ENCODE measurements at regions not wholly inside any gene's neighbourhood (a gene's known extent, or its start where the extent isn't known, plus 50 kb on each side); places are given as distances from the start of the nearest gene placed in this dataset.
"Not testable (repeated sequence)": the region's sequence is repeated elsewhere in the genome, so short reads cannot be mapped to it uniquely, and the experiment has no call there.

- DNase-seq: no peak
These were observed 398.1 kb upstream of the API5 start for GRCh38 chr11:42913731-42914130.

GRCh38 chr11:42923651-42924050 lies 388.1 kb upstream of the API5 start:
- no peak for DNase-seq

DNA sequence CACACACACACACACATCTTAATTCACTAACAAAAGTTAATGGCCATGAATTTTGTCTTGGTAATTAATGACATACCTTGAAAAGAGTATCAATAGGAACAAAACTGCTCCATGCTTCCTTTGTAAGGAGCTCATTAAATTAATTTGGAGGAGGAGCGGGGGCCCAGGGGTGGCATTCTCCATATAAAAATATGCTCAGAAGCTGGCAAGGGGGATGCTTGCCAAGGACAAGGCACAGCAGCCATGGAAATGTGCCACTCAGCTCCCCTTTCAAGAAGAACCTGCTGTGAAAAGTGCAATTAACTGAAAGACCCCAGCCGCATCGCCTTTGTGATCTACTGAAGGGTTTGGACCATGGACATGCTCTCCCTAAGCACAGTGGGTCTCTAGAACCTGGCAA lies 385.9 kb upstream of the API5 start:
- no peak for DNase-seq

DNA sequence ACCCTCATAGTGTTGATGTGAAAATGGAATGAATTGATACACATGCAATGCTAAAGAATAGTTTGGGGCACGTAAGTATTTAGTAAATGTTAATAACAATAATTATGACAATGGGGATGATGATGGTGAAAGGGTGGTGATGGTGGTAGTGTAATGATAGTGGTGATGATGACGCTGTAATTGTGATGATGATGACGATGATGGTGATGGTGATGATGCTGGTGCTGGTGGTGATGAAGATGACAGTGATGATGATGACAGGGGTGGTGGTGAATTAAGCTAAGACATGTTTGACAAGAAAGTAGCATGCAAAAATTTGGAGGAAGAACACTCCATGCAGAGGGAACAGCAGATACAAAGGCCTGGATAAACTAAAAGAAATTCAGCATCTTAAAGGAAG lies 364.4 kb upstream of the API5 start:
- DNase-seq: no peak

DNA sequence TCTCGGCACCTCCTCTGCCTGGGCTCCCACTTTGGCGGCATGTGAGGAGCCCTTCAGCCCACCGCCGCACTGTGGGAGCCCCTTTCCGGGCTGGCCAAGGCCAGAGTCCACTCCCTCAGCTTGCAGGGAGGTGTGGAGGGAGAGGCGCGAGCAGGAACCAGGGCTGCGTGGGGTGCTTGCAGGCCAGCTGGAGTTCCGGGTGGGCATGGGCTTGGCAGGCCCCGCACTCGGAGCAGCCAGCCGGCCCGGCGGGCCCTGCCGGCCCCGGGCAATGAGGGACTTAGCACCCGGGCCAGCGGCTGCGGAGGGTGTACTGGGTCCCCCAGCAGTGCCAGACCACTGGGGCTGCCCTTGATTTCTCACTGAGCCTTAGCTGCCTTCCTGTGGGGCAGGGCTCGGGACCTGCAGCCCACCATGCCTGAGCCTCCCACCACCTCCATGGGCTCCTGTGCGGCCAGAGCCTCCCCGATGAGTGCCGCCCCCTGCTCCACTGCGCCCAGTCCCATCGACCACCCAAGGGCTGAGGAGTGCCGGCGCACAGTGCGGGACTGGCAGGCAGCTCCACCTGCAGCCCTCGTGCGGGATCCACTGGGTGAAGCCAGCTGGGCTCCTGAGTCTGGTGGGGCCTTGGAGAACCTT lies 361.9 kb upstream of the API5 start:
- DNase-seq: not testable (repeated sequence)

- DNase-seq: no peak
These were observed 360.5 kb upstream of the API5 start for GRCh38 chr11:42951266-42951665.

GRCh38 chr11:42957831-42958230 lies 354.0 kb upstream of the API5 start:
- no peak for DNase-seq

DNA sequence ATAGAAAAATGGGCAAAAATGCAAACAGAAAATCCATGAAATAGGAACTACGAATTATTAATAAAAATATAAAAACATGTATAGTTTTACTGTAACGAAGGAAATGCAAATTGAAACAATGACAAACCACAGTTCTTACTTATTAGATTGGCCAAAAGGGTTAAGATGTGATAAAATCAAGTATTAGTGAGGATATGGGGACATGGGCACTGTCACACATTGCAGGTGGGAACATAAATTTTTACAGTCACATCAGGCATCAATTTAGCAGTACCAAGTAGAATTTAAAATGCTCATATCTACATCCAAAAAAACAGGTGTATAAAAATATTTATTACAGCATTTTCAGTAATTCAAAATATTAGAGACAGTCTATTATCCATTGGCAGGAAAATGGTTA lies 353.2 kb upstream of the API5 start:
- no peak for DNase-seq

GRCh38 chr11:42960521-42961088 lies 351.2 kb upstream of the API5 start:
- DNase-seq: no peak

GRCh38 chr11:42967653-42968052 lies 344.1 kb upstream of the API5 start:
- no peak for DNase-seq

GRCh38 chr11:42972741-42973140 lies 339.1 kb upstream of the API5 start:
- DNase-seq: no peak

DNA sequence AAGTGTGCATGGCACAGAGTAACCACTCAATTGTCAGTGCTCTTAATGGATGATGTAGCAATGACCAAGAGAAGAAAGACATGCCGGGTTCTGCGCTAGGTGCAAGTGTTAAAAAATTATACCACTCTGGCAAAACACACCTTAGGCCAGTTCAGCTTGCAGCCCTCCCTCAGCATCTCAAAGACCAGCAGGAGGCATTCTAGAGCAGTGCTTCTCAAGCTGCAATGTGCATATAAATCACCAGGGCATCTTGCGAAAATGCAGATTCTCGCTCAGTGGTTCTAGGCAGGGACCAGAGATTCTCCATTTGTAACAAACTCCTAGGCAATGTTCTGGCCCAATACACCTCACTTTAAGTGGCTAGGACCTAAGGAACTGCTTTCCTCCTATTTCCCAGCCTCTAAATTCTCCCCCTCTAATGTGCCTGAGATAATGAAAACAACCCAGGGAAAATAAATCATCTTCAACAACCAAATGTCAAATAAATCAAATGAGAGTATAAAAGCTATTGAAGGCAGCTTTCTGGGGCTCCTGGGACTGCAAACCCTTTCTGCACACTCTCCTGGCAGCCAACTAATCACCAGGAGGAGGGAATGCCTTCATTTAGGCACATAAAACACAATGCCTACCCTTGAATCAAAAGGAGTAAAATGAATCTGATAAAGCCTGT lies 337.2 kb upstream of the API5 start:
- DNase-seq: no peak

DNA sequence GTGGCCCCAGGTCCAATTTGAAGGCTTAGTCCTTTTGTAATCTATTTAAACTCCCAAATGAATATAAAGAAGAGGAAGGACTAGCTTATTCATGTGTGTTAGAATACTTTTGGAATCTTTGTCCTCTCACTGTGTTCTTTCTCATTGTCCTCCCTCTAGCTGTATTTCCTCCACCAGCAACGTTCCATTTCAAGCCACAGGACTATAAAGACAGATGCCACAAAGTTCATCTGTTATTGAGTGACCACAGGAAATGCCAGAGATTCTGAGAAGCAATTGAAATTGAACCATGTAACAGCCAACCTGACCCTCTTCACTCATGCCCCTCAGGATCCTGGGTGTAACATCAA lies 336.6 kb upstream of the API5 start:
- no peak for DNase-seq

GRCh38 chr11:42976636-42977217 lies 335.1 kb upstream of the API5 start:
- DNase-seq: no peak

DNA sequence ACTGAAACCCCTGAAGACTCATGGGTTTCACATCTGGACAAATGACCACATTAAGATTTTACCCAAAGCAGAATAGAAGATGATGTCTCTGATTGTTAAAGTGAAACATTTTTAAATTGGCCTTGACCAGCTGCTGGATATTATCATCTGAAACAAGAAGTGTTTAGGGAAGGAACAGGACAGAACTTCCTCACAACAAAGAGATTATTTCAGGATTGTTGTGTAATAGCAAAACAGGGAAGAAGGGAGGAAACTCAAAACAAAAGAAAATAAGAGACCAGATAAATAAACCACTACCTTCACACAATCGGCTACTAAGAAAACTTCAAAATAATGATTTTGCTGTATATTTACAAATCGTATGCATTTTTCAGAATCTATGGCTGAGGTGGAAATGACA lies 319.2 kb upstream of the API5 start:
- no peak for DNase-seq

GRCh38 chr11:42996421-42997307 lies 315.1 kb upstream of the API5 start:
- no peak for DNase-seq

DNA sequence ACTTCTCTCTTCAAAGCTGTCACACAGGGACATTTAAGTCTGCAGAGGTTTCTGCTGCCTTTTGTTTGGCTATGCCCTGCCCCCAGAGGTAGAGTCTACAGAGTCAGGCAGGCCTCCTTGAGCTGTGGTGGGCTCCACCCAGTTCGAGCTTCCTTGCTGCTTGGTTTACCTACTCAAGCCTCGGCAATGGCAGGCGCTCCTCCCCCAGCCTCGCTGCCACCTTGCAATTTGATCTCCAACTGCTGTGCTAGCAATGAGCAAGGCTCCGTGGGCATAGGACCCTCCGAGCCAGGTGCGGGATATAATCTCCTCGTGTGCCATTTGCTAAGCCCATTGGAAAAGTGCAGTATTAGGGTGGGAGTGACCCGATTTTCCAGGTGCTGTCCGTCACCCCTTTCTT lies 306.9 kb upstream of the API5 start:
- DNase-seq: not testable (repeated sequence)

- no peak for DNase-seq
These were observed 301.8 kb upstream of the API5 start for GRCh38 chr11:43010042-43010441.

GRCh38 chr11:43012606-43013005 lies 299.2 kb upstream of the API5 start:
- no peak for DNase-seq

- no peak for DNase-seq
These were observed 290.3 kb upstream of the API5 start for GRCh38 chr11:43021466-43021865.

- no peak for DNase-seq
These were observed 277.5 kb upstream of the API5 start for GRCh38 chr11:43034341-43034740.

DNA sequence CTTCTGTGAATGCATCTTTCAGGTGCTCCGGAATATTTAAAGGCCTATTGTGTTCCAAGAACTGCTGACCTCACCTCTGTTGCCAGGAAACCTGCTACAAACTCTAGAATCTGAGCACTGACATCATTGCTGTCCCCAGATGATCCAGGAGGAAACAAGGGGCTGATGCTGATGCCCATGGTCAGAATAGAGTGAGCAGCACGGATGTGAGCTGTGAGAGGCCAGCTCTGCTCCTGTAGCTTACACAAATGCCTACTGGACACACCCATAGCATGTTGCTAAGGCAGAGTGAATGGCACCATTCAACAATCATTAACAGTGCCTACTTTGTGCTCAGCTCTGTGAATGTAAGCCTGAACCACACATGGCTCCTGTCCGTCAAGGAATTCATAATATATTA lies 276.7 kb upstream of the API5 start:
- DNase-seq: no peak

GRCh38 chr11:43053638-43054412 lies 258.0 kb upstream of the API5 start:
- DNase-seq: no peak

All from CD4-positive, alpha-beta T cell treated with Interleukin-21 for 1 hour (primary cell).